ENCODE measurements at regions not wholly inside any gene's neighbourhood (a gene's known extent, or its start where the extent isn't known, plus 50 kb on each side); places are given as distances from the start of the nearest gene placed in this dataset.
A peak's percentile ranks its signal among the peaks of the same experiment; 100 is the strongest.

DNA sequence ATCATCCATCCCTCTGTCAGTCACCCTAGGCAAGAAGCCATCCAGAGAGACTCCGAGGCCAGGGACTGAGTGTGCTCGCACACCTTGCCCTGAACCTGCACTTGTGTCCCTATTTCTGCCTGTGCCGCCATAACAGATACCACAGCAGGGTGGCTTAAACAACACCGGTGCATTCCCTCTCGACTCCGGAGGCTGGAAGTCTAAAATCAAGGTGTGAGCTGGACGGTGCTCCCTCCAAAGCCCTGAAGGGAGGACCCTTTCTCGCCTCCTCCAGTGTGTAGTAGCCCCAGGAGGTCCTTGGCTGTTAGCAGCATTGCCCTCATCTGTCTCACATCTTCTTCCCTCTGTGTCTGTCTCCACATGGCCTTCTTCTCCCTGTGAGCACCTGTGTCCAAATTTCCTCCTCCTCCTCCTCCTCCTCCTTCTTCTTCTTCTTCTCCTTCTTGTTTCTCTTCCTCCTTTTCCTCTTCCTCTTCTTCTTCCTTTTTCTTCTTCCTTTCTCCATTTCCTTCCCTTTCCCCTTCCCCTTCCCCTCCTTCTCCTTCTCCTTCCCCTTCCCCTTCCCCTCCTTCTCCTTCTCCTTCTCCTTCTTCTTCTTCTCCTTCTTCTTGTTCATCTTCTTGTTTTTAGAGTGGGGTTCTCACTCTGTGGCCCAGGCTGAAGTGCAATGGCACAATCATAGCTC is 98.1 kb upstream of the ENPP6 start:
- no peak for DNase-seq (ENCODE audit: low read depth)
- no peak overlapping the region for H3K4me3 ChIP-seq (ENCODE audit: low read length)
- TF ChIP-seq, protein P1, sequence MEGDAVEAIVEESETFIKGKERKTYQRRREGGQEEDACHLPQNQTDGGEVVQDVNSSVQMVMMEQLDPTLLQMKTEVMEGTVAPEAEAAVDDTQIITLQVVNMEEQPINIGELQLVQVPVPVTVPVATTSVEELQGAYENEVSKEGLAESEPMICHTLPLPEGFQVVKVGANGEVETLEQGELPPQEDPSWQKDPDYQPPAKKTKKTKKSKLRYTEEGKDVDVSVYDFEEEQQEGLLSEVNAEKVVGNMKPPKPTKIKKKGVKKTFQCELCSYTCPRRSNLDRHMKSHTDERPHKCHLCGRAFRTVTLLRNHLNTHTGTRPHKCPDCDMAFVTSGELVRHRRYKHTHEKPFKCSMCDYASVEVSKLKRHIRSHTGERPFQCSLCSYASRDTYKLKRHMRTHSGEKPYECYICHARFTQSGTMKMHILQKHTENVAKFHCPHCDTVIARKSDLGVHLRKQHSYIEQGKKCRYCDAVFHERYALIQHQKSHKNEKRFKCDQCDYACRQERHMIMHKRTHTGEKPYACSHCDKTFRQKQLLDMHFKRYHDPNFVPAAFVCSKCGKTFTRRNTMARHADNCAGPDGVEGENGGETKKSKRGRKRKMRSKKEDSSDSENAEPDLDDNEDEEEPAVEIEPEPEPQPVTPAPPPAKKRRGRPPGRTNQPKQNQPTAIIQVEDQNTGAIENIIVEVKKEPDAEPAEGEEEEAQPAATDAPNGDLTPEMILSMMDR (conservative IDR thresholded peaks at IDR 0.05; ENCODE audit: low read length) = no peak

DNA sequence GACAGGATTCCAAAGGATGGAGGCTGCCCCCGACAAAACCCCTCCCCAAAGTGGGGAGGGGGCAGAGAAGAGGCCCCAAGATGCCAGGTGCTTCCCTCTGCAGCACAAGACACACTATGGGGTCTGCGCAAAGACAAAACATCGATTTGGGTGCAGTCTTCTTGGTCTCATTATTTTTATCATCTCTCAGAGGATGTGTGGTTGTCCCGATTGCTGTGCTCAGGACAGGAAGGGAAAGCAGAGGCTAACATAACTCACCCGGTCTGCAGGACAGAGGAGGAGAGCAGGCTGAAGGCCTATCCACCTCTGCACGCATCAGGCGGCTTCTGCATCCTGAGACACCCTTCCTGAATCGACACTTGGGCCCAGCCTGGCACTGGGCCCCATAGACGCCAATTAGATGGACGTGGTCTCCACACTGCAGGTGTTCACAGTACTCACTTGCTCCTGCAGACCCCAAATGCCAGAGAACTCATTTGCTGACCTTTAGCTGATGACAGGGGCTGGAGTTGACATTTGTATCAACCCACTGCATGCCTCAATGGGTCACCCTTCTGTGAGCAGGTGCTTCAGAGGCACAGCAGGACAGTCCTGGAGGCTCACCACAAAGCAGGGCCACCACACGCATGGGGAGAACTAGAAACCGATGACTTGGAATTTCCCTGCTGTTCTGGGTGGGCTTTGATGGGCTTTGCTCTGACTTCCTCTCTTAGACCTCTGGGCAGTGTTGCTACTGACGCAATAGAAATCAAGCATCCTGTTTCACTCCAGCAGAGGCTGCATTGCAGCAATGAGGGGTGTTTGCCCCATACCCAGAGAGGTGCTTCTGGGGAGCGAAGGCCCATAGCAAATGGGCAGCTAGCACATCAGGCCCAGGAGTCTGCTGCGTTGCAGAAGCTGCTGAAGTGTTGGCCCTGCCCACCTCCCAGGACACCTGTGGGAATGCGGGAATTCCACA is 96.3 kb upstream of the ENPP6 start:
- TF ChIP-seq, protein P1 (conservative IDR thresholded peaks at IDR 0.05; ENCODE audit: low read length) = no peak
- no peak for DNase-seq (ENCODE audit: low read depth)
- no peak overlapping the region for H3K4me3 ChIP-seq (ENCODE audit: low read length)

DNA sequence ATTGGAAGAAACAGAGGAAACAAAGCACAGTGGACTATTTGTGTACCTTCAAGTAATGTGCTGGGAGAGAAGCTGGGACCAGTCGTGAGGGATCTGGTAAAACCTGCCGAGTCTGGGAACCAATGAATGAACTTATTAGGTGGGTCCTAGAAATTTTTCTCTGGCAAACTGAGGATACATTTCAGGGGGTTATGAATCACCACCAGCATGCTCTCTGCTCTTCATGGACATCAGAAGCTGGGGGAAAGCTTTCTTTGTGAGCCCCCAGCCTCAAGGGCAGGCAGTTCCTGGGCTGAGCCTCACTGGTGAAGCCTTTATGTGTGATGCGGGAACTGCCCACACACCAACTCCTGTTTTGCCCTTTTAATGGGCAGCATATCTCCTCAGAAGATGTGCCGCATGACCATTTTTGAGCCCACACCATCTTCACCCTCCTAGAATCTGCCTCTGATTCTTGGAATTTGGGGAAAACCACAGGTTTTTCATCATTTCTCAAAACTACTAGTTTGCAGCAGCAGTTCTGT is 95.4 kb upstream of the ENPP6 start:
- H3K4me3 ChIP-seq (ENCODE audit: low read length) = no peak overlapping the region
- no peak for DNase-seq (ENCODE audit: low read depth)
- TF ChIP-seq, protein P1 (conservative IDR thresholded peaks at IDR 0.05; ENCODE audit: low read length) = no peak

DNA sequence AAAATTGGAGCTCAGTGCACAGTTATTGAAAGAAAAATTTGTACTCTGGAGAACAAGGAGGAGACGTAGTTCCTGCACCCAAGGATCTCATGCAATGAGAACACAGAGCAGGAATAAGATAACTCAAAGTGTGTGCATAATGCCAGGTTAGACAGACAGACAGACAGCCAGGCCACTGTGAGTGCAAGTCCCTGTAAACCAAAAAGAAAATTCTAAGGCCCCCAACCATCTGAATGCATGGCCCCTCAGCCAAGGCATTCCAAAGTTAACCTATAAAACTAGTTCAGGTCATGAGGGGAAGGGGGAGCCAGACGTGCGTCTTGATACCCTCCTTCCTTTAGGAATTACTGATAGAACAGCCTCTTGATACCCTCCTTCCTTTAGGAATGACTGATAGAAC is 94.5 kb upstream of the ENPP6 start:
- H3K4me3 ChIP-seq (ENCODE audit: low read length) = no peak overlapping the region
- no peak for DNase-seq (ENCODE audit: low read depth)
- TF ChIP-seq, protein P1 (conservative IDR thresholded peaks at IDR 0.05; ENCODE audit: low read length) = no peak

DNA sequence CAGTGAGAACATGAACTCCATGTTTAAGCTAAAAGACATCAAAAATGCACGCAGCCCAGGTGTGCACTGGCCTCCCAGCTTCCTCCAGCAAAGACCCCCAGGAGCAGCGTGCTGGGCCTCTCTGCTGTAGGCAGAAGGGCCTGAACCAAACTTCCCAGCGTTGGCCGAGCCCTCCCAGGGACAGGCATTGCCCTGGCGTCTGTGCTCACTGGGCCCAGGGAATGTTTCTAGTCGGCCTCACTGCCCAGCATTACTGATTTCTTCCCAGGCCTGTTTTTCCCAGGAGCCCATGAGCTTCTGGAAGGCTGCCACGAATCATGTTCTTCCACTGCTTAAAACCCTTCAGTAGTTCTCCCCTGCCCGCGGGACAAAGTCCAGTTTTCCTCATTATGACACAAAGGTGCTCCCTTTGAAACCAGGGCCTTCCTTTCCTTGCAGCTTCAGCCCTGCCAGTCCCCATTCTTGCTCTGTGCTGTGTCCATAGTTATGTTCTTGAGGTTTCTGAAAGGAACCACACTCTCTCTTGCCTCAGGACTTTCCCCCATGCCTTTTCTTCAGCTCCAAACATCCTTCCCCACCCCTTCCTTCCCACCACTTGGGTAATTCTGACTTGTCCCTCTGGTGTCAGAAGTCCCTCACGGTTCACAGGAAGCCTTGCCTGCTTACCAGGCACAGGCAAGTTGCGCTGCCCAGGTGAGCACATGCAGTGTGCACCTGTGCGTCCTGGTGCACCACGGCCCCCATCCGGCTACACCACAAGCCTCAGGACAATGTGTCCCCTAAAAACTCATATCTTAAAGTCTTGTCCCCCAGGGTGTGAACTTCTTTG is 93.4 kb upstream of the ENPP6 start:
- DNase-seq (ENCODE audit: low read depth) = no peak
- H3K4me3 ChIP-seq (ENCODE audit: low read length) = no peak overlapping the region

DNA sequence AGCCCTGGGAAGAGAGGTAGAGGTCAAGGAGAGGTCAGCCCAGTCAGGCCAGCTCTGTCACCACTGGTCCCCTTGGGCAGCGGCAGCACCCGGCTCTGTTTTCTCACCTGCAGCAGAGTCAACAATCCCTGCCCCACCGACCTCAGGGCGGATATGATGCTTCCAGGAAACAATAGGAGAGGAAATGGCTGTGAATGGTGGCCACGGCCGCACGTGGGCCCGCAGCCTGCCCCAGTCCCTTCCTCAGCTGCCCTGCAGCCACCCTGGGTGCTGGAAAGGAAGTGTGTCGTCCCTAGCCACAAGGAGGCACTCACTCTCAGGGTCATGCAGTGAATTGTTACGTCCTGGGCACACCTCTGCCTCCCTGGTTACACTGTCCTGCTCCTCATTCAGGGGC is 92.5 kb upstream of the ENPP6 start:
- TF ChIP-seq, protein P1 (conservative IDR thresholded peaks at IDR 0.05; ENCODE audit: low read length) = peak; percentile 28
- no peak overlapping the region for H3K4me3 ChIP-seq (ENCODE audit: low read length)
- DNase-seq (ENCODE audit: low read depth) = no peak

More for the DNA sequence above, 93.4 kb upstream of the ENPP6 start:
- TF ChIP-seq, protein P1 (conservative IDR thresholded peaks at IDR 0.05; ENCODE audit: low read length) = no peak
